GM18520 (cell line): ENCODE measurements at regions not wholly inside any gene's neighbourhood (a gene's known extent, or its start where the extent isn't known, plus 50 kb on each side); places are given as distances from the start of the nearest gene placed in this dataset.

ENCODE experiments used
- ATAC-seq: cut with Tn5 transposase; IDR thresholded peaks from one replicate; pipeline ENCODE4 v1.9.1; 2021; ENCODE audit not compliant: unreplicated experiment

DNA sequence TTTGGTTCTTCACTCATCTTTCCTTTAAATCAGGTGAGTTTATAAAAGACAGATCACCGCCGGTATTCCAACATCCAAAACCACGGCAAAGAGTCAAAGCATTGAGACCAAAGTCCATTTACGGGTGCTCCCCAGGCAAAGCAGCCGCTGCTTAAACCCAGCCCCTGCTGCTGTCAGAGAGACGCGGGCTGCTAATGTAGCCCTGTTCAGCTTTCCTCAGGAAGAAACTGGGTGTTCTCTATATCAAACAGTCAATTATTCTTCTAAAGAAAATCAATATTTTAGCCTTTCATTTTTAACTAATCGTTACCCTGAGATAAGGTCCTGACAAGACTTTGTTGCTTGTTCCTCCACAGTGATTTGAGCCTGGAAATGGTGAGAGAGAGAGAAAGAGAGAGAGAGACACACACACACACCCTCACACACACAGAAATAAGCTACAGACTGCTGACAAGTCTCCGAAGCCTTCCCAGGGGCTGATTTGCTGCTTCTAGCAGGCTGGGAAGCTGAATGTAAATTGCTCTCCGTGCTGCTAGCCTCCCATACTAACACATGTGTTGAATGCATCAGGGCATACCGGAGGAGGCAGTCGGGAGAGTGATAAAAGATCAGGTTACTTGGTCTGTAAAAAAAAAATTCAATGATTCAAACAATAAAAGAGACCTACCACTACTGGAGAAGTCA is 183.0 kb upstream of the ANK3 start:
- no peak for ATAC-seq

DNA sequence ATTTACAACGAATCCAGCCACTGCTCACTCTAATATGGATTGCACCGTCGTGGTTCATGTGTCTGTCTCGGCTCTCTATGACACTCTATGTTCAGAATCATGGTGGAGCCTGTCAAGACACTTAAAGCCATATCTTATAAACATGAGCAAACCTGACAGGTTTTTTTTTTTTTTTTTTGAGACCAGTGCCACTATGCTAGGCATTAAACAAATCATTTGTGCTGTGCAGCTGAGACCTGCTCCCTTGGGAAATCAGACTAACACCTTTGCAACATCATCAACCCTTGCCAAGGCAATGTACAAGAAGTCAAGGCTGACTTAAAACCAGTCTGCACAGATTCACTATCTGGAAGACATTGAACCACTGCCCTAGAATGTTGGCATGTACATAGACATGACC is 181.2 kb upstream of the ANK3 start:
- no peak for ATAC-seq

DNA sequence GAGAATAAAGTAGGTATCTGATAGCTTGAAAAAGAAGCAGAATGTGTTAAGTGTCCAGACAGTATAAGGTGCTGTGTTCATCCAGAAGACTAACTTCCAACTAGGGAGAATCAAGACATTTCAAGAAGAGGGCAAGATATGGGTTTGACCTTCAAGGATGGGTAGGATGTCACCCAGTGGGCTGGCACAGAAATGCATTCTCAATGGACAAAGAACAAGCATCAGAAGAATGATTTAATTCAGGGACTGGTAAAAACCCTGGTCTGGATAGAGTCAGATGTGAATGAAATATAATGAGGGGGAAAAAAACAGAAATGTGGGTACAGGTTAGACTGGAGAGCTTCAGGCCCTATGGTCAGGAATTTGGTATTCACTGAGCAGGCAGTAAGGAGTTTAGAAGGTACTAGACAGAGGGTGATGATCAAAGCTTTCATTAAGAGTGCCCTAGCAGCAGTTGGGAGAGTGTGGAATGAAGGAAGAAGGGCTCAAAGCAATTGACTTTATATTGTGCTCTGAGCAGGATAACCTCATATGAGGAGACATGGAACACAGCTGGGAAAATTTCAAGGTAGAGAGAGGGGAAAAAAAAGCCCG is 180.7 kb upstream of the ANK3 start:
- ATAC-seq: no peak

GRCh38 chr10:60569681-60570080 is 180.0 kb upstream of the ANK3 start:
- no peak for ATAC-seq

- ATAC-seq: no peak
These were observed 176.4 kb upstream of the ANK3 start for GRCh38 chr10:60566096-60566495.

- ATAC-seq: no peak
These were observed 175.8 kb upstream of the ANK3 start for GRCh38 chr10:60565492-60565891.

- ATAC-seq: no peak
These were observed 174.8 kb upstream of the ANK3 start for GRCh38 chr10:60564475-60564874.

DNA sequence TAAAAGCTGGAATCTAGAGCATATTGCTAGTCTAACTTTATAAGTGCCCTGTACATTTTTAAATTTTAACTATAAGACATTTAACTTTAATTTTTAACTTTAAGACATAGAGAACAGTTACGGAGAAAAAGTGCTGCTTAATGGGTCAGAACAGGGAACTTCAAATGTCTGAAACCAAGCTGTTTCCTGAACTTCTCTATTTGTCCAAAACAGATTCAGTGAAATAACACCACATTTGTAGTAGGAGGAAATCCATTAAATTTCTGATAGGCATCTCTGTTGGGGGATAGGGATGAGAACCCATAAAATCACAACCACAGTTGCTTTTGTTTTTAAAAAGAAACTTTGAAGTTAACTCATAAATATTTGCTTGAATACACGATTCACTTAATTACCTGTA is 170.8 kb upstream of the ANK3 start:
- ATAC-seq: no peak

GRCh38 chr10:60555700-60556099 is 166.0 kb upstream of the ANK3 start:
- ATAC-seq: no peak

- no peak for ATAC-seq
These were observed 160.0 kb upstream of the ANK3 start for GRCh38 chr10:60549686-60550085.

- ATAC-seq: no peak
These were observed 153.0 kb upstream of the ANK3 start for GRCh38 chr10:60542657-60543056.

DNA sequence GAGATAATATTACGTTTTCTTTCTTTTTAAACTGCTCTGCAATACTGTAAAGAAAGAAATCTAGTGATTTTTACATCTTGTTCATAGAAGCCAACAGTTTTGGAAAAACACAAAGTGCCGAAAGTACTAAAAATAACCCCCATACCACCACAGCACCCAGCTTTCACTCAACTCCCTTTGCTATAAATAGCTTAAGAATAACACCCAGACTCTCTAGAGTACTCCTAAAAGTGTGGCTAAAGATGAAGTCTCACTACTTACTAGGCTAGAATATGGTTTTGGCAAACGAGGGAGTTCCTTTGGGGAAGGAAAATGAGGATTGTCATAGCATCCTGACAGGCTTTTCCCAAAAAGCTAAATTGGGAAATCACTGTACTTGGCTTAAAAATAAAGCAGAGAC is 151.8 kb upstream of the ANK3 start:
- ATAC-seq: no peak

DNA sequence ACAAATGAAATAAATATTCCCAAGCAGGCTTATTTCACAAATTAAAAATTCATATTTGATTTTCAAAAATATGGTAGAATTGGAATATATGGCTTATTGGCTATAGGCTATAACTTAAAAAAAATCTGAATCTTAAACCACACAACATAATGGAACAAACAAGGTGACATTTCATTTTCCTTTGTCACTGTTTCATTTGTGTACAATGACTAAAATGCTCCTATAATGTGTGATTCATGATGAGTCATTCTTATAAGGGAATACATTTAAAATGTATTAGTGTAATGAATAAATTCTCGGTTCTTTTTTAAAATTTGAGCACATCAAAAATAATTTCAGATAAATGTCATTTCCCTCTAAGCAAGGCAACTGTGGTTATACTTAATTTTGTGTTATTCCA is 148.0 kb upstream of the ANK3 start:
- ATAC-seq: no peak

GRCh38 chr10:60536529-60537114 is 146.9 kb upstream of the ANK3 start:
- ATAC-seq: no peak

DNA sequence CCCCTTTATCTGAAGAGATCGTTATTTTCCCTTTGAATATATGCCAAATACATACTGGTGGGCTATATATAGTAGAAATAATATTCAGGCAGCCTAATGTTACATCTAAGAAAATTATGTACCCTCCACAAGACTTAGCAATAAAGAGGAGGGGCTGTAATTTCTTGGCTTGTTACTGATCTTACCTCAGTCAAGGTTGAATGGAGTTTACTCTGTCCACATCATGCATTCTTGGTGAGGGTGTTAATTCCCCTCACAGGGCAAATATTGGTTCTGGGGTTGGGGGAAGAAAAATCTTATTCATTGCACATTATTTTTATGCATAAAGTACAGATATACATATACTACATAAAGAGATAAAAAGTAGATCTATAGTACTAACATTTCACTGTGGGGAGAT is 145.8 kb upstream of the ANK3 start:
- no peak for ATAC-seq

DNA sequence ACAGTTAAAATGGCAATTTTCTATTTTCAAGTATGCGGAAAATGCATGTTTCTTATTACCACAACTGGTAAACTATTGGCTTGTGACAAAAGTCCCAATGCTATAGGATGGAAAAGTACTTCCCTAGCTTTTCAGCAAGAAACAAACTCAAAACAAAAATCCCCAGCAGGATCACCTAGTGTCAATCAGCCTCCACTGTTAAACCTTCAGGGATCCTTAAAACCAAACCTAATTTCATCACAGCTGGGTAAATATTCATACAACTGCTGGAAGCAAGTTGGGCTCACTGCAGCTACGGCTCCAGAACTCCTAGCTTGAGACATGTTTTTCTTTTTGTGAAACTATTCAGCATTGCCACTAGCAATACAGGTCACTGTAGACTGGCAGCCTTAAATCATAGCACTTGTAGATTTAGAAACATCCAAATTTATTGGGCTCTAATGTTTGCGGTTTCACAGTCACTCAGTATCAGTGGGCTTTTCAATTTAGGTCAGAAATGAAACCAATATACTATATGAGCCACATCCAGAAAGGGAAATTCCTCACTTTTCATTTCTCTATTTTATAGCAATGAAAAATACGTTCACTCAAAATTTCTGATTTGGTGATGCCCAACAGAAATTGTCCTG is 145.2 kb upstream of the ANK3 start:
- ATAC-seq: peak; percentile 61

GRCh38 chr10:60532696-60533468 is 143.2 kb upstream of the ANK3 start:
- ATAC-seq: no peak

- ATAC-seq: no peak
These were observed 141.3 kb upstream of the ANK3 start for GRCh38 chr10:60531006-60531405.

- ATAC-seq: no peak
These were observed 138.0 kb upstream of the ANK3 start for GRCh38 chr10:60527676-60528075.

DNA sequence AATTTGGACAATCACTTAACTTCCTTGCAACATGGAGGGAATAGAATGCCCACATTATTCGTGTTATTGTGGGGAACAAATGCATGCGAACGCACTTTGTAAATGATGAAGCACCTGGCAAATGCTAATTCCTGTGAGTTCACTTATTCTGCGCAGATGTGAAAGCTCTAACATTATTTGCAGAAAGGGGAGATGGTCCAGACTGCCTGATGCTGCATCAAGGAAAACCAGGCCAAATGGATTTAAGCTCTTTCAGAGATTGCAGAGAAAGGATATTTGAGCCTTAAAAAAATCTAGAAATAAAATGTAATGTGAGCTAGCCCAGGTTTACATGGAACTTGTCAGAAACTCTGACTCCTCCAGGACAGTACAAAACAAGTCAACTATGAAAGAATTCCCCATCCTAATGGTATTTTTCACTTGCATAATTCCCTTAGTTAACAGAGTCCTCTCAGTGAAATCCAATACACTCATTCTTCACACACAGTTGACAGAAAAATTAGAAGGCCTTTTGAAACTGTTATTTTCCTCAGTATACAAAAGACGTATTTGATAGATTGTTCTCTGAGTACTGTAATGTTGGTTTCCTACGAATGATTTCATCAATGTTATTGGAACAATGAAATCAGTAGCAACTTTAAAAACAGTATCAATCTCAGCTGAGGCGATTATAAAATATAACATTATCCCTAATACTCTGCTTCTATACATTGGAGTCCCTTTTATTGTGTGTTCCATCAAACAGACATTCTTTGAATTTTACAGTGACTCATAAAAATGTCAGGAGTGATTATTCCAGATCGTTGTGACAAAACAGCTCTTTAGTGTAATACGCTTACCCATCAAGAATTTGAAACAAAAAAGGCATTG is 136.3 kb upstream of the ANK3 start:
- no peak for ATAC-seq

DNA sequence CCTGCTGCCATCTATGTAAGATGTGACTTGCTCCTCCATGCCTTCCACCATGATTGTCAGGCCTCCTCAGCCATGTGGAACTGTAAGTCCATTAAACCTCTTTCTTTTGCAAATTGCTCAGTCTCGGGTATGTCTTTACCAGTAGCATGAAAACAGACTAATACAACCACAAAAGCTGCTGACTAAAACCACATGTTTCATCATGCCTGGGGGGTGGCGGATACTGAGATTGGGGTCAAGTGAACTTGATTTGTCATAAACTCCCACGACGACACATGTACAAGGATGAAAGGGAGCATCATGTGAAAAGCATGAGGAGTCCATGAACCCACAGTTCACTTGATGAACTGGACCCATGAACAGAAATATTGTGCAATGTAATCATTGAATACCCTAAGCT is 134.9 kb upstream of the ANK3 start:
- ATAC-seq: no peak
